ENCODE measurements at regions not wholly inside any gene's neighbourhood (a gene's known extent, or its start where the extent isn't known, plus 50 kb on each side); places are given as distances from the start of the nearest gene placed in this dataset.
"Not testable (repeated sequence)": the region's sequence is repeated elsewhere in the genome, so short reads cannot be mapped to it uniquely, and the experiment has no call there.

DNA sequence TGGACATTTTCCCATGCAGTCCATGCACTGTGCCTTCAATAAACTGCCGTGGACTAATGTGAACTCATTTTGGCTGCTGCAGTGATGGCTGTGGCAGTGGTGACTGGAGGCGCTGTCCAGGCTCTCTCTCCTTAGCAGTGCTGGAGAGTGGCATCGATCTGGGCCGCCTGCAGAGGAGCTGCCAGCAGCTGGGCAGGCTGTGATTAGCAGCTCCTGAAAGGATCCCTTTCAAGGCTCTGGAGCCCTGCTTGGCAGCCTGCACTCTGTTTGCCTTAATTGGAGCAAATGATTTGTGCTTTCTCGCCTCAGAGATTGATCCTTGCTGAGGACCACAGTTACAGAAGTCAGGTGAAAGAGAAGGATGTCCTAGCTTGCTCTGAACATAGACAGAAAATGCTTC is 130.1 kb upstream of the VWC2 start:
- 56 to 77% methylated on average over 5 of the region's 5 CpGs for WGBS, 2 donors
- Histone ChIP-seq H3K27me3 (ENCODE audit: control insufficient read depth in 1 of 2, insufficient read depth in 2 of 2, low read length in 2 of 2) (no peaks in the 10 kb centered on the region), H3K4me1 (ENCODE audit: control insufficient read depth in 2 of 2, insufficient read depth in 2 of 2, low read length in 1 of 2) (no peaks in the 10 kb centered on the region), H3K9me3 (ENCODE audit: control insufficient read depth in 2 of 2, insufficient read depth in 1 of 2, low read depth in 1 of 2, low read length in 1 of 2) (no peaks in the 10 kb centered on the region), H3K27ac (ENCODE audit: low read depth in 2 of 2, low read length in 1 of 2) (no peak overlapping the region), H3K36me3 (ENCODE audit: control insufficient read depth in 2 of 2, insufficient read depth in 2 of 2, low read length in 1 of 2) (no peaks in the 10 kb centered on the region), H3K4me3 (ENCODE audit: low read depth in 1 of 2, low read length in 2 of 2) (no peak overlapping the region)

DNA sequence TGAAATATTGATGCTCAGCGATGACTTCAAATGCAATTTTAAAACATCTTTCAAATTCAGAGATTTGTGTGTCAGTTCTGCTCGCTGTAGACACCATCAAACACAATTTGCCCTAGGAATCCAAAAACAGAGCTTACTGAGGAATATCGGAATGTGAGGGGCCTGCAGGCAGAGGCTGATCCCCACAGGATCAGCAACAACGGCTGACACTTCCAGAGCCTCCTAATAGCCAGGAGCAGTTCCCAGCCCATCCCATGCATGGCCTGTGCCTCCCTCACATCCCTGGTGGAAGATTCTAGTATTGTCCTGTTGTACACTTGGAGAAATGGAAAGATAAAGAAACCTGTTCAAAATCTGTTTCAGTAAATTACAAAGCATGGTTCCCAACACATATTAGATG is 129.7 kb upstream of the VWC2 start:
- Histone ChIP-seq H3K9me3 (ENCODE audit: control insufficient read depth in 2 of 2, insufficient read depth in 1 of 2, low read depth in 1 of 2, low read length in 1 of 2) (peaks cover 0 to under 1% of the 10 kb centered on the region in 2 donors), H3K4me3 (ENCODE audit: low read depth in 1 of 2, low read length in 2 of 2) (no peak overlapping the region), H3K4me1 (ENCODE audit: control insufficient read depth in 2 of 2, insufficient read depth in 2 of 2, low read length in 1 of 2) (no peaks in the 10 kb centered on the region), H3K36me3 (ENCODE audit: control insufficient read depth in 2 of 2, insufficient read depth in 2 of 2, low read length in 1 of 2) (no peaks in the 10 kb centered on the region), H3K27ac (ENCODE audit: low read depth in 2 of 2, low read length in 1 of 2) (no peak overlapping the region), H3K27me3 (ENCODE audit: control insufficient read depth in 1 of 2, insufficient read depth in 2 of 2, low read length in 2 of 2) (no peaks in the 10 kb centered on the region)
- WGBS, 2 donors, result 83 to 84% methylated on average over 4 of the region's 4 CpGs

DNA sequence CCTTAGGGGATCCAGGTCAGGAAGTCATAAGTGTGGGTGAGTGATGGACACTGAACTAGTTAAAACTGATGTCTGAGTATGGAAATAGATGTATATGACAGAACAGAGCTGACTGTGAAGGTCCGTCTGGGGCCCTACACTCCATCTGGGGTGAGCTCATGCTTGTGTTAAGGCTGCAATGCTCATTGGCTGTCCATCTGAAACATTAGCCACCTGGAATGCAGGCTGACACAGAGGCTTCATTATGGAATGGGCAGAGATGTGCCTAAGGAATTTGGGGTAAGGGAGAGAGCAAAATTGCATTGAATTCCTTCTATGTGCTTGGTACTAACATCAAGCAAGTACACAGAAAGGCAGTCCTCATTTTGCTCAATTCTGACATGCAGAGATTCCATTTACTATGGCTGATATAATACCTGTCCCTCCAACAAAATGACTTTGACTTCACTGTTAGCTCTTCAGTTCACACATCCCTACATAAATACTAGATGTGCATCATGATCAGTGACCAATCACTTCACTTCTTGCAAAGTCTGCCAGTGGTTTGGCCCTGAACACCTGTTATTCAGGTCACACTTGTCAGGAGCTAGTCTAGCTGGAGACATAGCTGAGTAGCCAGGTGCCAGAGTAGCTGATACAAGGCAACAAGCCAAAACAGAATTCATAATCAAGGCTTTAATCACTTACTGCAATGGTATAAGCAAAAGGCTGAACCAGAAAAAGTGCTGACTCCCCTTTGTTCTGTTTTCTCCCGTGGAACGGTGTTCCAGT is 128.9 kb upstream of the VWC2 start:
- WGBS, 2 donors, result 63 to 66% methylated on average over 3 of the region's 3 CpGs
- H3K36me3 ChIP-seq (ENCODE audit: control insufficient read depth in 2 of 2, insufficient read depth in 2 of 2, low read length in 1 of 2), result no peaks in the 10 kb centered on the region

DNA sequence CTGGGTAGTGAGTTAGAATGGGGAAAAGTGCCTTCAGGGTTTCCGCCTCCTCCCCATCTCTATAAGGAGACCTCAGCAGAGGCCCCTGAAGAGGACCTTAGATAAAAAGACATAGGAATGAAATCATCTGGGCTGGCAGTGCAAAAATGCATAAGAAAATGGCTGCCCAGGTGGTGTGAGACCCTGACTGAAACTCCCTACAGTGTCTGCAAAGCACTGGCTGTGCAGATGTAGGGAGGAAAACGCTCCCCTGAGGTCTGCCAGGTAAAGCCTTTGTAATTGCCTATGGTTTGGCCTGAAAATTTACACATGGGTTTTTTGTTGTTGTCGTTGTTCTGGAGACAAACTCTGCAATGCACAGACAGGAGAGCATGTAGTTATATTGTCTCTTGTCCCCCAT is 128.1 kb upstream of the VWC2 start:
- peaks cover 0 to 2% of the 10 kb centered on the region in 2 donors for H3K9me3 ChIP-seq (ENCODE audit: control insufficient read depth in 2 of 2, insufficient read depth in 1 of 2, low read depth in 1 of 2, low read length in 1 of 2)
- no peak overlapping the region for H3K27ac ChIP-seq (ENCODE audit: low read depth in 2 of 2, low read length in 1 of 2)
- H3K4me3 ChIP-seq (ENCODE audit: low read depth in 1 of 2, low read length in 2 of 2), result no peak overlapping the region
- 58 to 82% methylated on average over 3 of the region's 3 CpGs for WGBS, 2 donors
- no peaks in the 10 kb centered on the region for H3K4me1 ChIP-seq (ENCODE audit: control insufficient read depth in 2 of 2, insufficient read depth in 2 of 2, low read length in 1 of 2)
- H3K27me3 ChIP-seq (ENCODE audit: control insufficient read depth in 1 of 2, insufficient read depth in 2 of 2, low read length in 2 of 2), result no peaks in the 10 kb centered on the region
- H3K36me3 ChIP-seq (ENCODE audit: control insufficient read depth in 2 of 2, insufficient read depth in 2 of 2, low read length in 1 of 2), result no peaks in the 10 kb centered on the region

More for the DNA sequence above, 128.9 kb upstream of the VWC2 start:
- Histone ChIP-seq H3K9me3 (ENCODE audit: control insufficient read depth in 2 of 2, insufficient read depth in 1 of 2, low read depth in 1 of 2, low read length in 1 of 2) (peaks cover 0 to 2% of the 10 kb centered on the region in 2 donors), H3K4me3 (ENCODE audit: low read depth in 1 of 2, low read length in 2 of 2) (no peak overlapping the region), H3K27me3 (ENCODE audit: control insufficient read depth in 1 of 2, insufficient read depth in 2 of 2, low read length in 2 of 2) (no peaks in the 10 kb centered on the region), H3K27ac (ENCODE audit: low read depth in 2 of 2, low read length in 1 of 2) (no peak overlapping the region), H3K4me1 (ENCODE audit: control insufficient read depth in 2 of 2, insufficient read depth in 2 of 2, low read length in 1 of 2) (no peaks in the 10 kb centered on the region)

DNA sequence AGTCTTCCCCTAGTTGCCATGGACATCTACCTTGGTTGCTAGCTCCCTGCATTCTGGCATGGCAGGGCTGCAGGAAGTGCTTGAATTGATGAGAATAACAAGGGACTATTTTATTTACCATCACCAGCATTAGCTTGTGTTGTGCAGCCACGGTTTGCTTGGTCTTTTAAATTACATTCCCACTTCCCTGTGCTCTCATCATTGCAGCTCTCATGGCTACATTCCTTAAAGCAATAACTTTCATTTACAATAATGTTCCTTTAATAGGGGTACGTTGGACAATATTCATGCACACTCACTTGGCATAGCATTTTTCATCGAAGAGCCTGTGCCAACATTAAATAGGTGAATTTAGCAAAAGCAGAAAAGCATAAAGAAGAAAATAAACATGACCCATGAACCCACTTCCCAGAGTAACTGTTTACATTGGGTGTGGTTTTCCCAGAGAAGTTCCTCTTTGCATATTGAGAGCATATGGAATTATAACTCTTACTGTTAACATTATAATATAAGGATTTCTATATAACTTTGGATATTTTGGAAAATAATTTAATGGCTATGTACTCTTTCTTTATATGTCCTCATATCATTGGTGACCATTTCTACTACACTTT is 113.2 kb upstream of the VWC2 start:
- Histone ChIP-seq H3K36me3 (ENCODE audit: control insufficient read depth in 2 of 2, insufficient read depth in 2 of 2, low read length in 1 of 2) (no peaks in the 10 kb centered on the region), H3K9me3 (ENCODE audit: control insufficient read depth in 2 of 2, insufficient read depth in 1 of 2, low read depth in 1 of 2, low read length in 1 of 2) (no peaks in the 10 kb centered on the region), H3K27me3 (ENCODE audit: control insufficient read depth in 1 of 2, insufficient read depth in 2 of 2, low read length in 2 of 2) (no peaks in the 10 kb centered on the region), H3K4me1 (ENCODE audit: control insufficient read depth in 2 of 2, insufficient read depth in 2 of 2, low read length in 1 of 2) (no peaks in the 10 kb centered on the region), H3K4me3 (ENCODE audit: low read depth in 1 of 2, low read length in 2 of 2) (no peak overlapping the region), H3K27ac (ENCODE audit: low read depth in 2 of 2, low read length in 1 of 2) (no peak overlapping the region)
- 46 to 51% methylated on average over 3 of the region's 3 CpGs for WGBS, 2 donors

DNA sequence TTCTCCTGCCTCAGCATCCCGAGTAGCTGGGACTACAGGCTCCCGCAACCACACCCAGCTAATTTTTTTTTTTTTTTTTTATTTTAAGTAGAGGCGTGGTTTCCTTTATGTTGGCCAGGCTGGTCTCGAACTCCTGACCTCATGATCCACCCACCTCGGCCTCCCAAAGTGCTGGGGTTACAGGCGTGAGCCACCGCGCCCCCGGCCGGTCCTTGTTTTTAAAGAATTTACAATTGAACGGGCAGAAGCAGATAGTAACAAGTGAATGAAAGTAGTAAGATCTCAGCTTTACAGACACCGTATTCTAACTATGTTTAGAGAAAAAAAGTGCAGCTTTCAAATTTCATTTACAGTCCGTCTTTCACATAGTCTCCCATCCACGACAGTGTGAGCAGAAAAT is 112.5 kb upstream of the VWC2 start:
- no peak overlapping the region for H3K4me3 ChIP-seq (ENCODE audit: low read depth in 1 of 2, low read length in 2 of 2)
- WGBS, 2 donors, result 85 to 86% methylated on average over 14 of the region's 14 CpGs
- no peak overlapping the region for H3K27ac ChIP-seq (ENCODE audit: low read depth in 2 of 2, low read length in 1 of 2)
- H3K9me3 ChIP-seq (ENCODE audit: control insufficient read depth in 2 of 2, insufficient read depth in 1 of 2, low read depth in 1 of 2, low read length in 1 of 2), result no peaks in the 10 kb centered on the region
- H3K36me3 ChIP-seq (ENCODE audit: control insufficient read depth in 2 of 2, insufficient read depth in 2 of 2, low read length in 1 of 2), result no peaks in the 10 kb centered on the region
- no peaks in the 10 kb centered on the region for H3K4me1 ChIP-seq (ENCODE audit: control insufficient read depth in 2 of 2, insufficient read depth in 2 of 2, low read length in 1 of 2)
- no peaks in the 10 kb centered on the region for H3K27me3 ChIP-seq (ENCODE audit: control insufficient read depth in 1 of 2, insufficient read depth in 2 of 2, low read length in 2 of 2)

DNA sequence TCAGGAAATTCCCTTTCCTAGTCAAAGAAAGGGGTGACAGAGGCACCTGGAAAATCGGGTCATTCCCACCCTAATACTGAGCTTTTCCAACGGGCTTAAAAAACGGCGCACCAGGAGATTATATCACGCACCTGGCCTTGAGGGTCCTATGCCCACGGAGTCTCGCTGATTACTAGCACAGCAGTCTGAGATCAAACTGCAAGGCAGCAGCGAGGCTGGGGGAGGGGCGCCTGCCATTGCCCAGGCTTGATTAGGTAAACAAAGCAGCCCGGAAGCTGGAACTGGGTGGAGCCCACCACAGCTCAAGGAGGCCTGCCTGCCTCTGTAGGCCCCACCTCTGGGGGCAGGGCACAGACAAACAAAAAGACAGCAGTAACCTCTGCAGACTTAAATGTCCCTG is 107.5 kb upstream of the VWC2 start:
- H3K27me3 ChIP-seq (ENCODE audit: control insufficient read depth in 1 of 2, insufficient read depth in 2 of 2, low read length in 2 of 2); H3K9me3 ChIP-seq (ENCODE audit: control insufficient read depth in 2 of 2, insufficient read depth in 1 of 2, low read depth in 1 of 2, low read length in 1 of 2): not testable (repeated sequence)

DNA sequence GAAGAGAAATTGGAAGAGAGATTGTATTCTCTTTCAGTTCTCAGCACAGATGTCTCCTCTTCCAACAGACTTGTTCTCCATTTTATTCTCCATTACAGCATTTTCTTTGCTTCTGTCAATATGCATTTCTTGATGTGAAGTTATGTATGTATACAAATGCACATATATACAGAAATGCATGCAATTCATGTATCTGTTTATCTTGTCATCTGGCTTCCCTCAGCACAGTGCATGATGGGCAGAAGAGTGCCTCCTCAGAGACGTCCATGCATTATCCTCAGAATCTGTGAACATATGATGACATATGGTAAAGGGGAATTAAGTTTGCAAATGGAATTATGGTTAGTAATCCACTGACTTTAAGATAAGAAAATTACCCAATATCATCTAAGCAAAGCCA is 106.7 kb upstream of the VWC2 start:
- Histone ChIP-seq H3K4me3 (ENCODE audit: low read depth in 1 of 2, low read length in 2 of 2) (no peak overlapping the region), H3K27me3 (ENCODE audit: control insufficient read depth in 1 of 2, insufficient read depth in 2 of 2, low read length in 2 of 2) (no peaks in the 10 kb centered on the region), H3K9me3 (ENCODE audit: control insufficient read depth in 2 of 2, insufficient read depth in 1 of 2, low read depth in 1 of 2, low read length in 1 of 2) (peaks cover 0 to 2% of the 10 kb centered on the region in 2 donors), H3K27ac (ENCODE audit: low read depth in 2 of 2, low read length in 1 of 2) (no peak overlapping the region), H3K4me1 (ENCODE audit: control insufficient read depth in 2 of 2, insufficient read depth in 2 of 2, low read length in 1 of 2) (peaks cover 2 to 13% of the 10 kb centered on the region in 2 donors), H3K36me3 (ENCODE audit: control insufficient read depth in 2 of 2, insufficient read depth in 2 of 2, low read length in 1 of 2) (no peaks in the 10 kb centered on the region)
- 67 to 85% methylated on average over 1 of the region's 1 CpG for WGBS, 2 donors

More for the DNA sequence above, 107.5 kb upstream of the VWC2 start:
- peaks cover 2 to 11% of the 10 kb centered on the region in 2 donors for H3K4me1 ChIP-seq (ENCODE audit: control insufficient read depth in 2 of 2, insufficient read depth in 2 of 2, low read length in 1 of 2)
- H3K27ac ChIP-seq (ENCODE audit: low read depth in 2 of 2, low read length in 1 of 2); H3K4me3 ChIP-seq (ENCODE audit: low read depth in 1 of 2, low read length in 2 of 2); H3K36me3 ChIP-seq (ENCODE audit: control insufficient read depth in 2 of 2, insufficient read depth in 2 of 2, low read length in 1 of 2): not testable (repeated sequence)
- 70% methylated on average over 10 of the region's 10 CpGs for WGBS, 2 donors

DNA sequence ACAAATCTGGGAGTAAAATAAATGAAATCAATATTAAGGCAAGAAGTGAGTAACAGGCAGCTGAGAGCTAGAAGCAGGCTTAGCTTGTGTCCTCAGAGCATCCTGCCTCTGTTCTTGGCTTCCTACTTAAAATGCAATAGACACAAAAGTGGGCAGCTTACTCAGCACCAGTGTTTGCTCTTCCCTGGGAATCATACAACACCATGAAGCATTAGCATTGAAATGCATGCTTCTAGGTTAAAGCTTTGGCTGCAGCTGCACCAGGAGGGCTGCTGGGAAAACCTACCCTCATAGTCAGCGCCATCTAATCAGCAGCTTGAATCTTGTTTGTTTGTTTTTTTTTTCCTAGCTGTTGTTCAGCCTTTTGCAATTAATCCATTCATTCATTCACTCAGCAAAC is 104.2 kb upstream of the VWC2 start:
- 39 to 64% methylated on average over 1 of the region's 1 CpG for WGBS, 2 donors
- Histone ChIP-seq H3K27me3 (ENCODE audit: control insufficient read depth in 1 of 2, insufficient read depth in 2 of 2, low read length in 2 of 2) (no peaks in the 10 kb centered on the region), H3K36me3 (ENCODE audit: control insufficient read depth in 2 of 2, insufficient read depth in 2 of 2, low read length in 1 of 2) (no peaks in the 10 kb centered on the region), H3K9me3 (ENCODE audit: control insufficient read depth in 2 of 2, insufficient read depth in 1 of 2, low read depth in 1 of 2, low read length in 1 of 2) (peaks cover 0 to 2% of the 10 kb centered on the region in 2 donors), H3K27ac (ENCODE audit: low read depth in 2 of 2, low read length in 1 of 2) (peak overlapping the region in 1 of 2 donors; percentile 28), H3K4me3 (ENCODE audit: low read depth in 1 of 2, low read length in 2 of 2) (no peak overlapping the region), H3K4me1 (ENCODE audit: control insufficient read depth in 2 of 2, insufficient read depth in 2 of 2, low read length in 1 of 2) (peaks cover 2 to 13% of the 10 kb centered on the region in 2 donors)

Data from esophagus (tissue), 2 donors.